Transverse colon (tissue), 4 donors: ENCODE measurements at regions not wholly inside any gene's neighbourhood (a gene's known extent, or its start where the extent isn't known, plus 50 kb on each side); places are given as distances from the start of the nearest gene placed in this dataset.

Experiments used
- DNase-seq: peaks from one replicate; pipeline ENCODE4 v3.0.0-alpha.2; 2019
- H3K27ac ChIP-seq, 4 donors: fragments of 200-600 bp; sonication (generic); 2 replicates each; pipeline ENCODE4 v1.5.1; 2016 to 2018; ENCODE audit warnings: inconsistent platforms in 4 of 4
- H3K27me3 ChIP-seq: fragments of 200-600 bp; sonication (generic); 2 replicates; pipeline ENCODE4 v1.5.1; 2017; ENCODE audit warnings: inconsistent platforms
- H3K36me3 ChIP-seq, 4 donors: fragments of 200-600 bp; sonication (generic); 2 replicates each; pipeline ENCODE4 v1.5.1; 2017 to 2019; ENCODE audit warnings: inconsistent platforms in 4 of 4
- H3K4me1 ChIP-seq, 4 donors: fragments of 200-600 bp; sonication (generic); 2 replicates each; pipeline ENCODE4 v1.5.1; 2017 to 2020; ENCODE audit warnings: inconsistent platforms in 4 of 4
- H3K4me3 ChIP-seq, 4 donors: fragments of 200-600 bp; sonication (generic); 1 replicate in 1 of 4; 2 replicates in 3 of 4; pipeline versions ENCODE4 v1.5.1 to v1.6.1; 2017 to 2019; ENCODE audit warnings: inconsistent platforms in 4 of 4
- H3K9me3 ChIP-seq, 2 donors: fragments of 200-600 bp; sonication (generic); 2 replicates each; pipeline ENCODE4 v1.5.1; 2017 to 2019; ENCODE audit warnings: inconsistent platforms in 2 of 2
- CTCF ChIP-seq, 5 experiments: fragments of 200-600 bp in 3 of 5; fragments of 450-650 bp in 2 of 5; sonication (generic) in 3 of 5; IDR thresholded peaks; 1 replicate in 2 of 5; 2 replicates in 3 of 5; pipeline ENCODE4 v1.5.1; 2016 to 2017; ENCODE audit warnings: antibody characterized with exemption in 5 of 5, inconsistent platforms in 3 of 5, mild to moderate bottlenecking in 2 of 5, moderate library complexity in 1 of 5
- EP300 ChIP-seq: sonication (generic); formaldehyde crosslinking; IDR thresholded peaks from one replicate; pipeline ENCODE4 v1.6.1; 2017; ENCODE audit warnings: antibody characterized with exemption, low read depth
- POLR2A ChIP-seq: fragments of 450-650 bp; IDR thresholded peaks from one replicate; pipeline ENCODE4 v1.6.1; 2016; ENCODE audit warnings: antibody characterized with exemption, mild to moderate bottlenecking, moderate library complexity
- POLR2AphosphoS5 ChIP-seq, 3 donors: sonication (generic); formaldehyde crosslinking; IDR thresholded peaks; one replicate each; pipeline ENCODE4 v1.6.1; 2016; ENCODE audit warnings: antibody characterized with exemption in 3 of 3
- WGBS, 2 donors: methylation state at CpG; one replicate each; pipeline ENCODE4 v1.1.5; 2018; ENCODE audit warnings: low coverage in 1 of 2; 5-methylcytosine and 5-hydroxymethylcytosine counted together
- in situ Hi-C, 4 donors: fragments of 200-750 bp; cut with MboI; loops; one replicate each; pipeline versions ENCODE4 v1.15.0 to v1.15.1; 2017; ENCODE audit warnings: low sequenced_read_pairs in 3 of 4, low pct_ligation_motif_present in 1 of 4, low pct_unique_long_range_greater_than_20kb in 1 of 4
- intact Hi-C: fragments of 100-400 bp; cut with DNase I; formaldehyde crosslinking; loops from one replicate; pipeline ENCODE4 v1.15.1; 2023; ENCODE audit warnings: low total_unique reads

GRCh38 chr1:221118176-221118937 lies 239.1 kb downstream of the HLX start:
- in situ Hi-C loops (no loop called here), intact Hi-C loops (no loop called here)
- WGBS, 2 donors = 37 to 60% methylated on average over 1 to 3 of the region's 3 CpGs
- no peaks in the 10 kb centered on the region for H3K27me3 ChIP-seq
- no peaks in the 10 kb centered on the region for H3K4me1 ChIP-seq
- no peaks in the 10 kb centered on the region for H3K9me3 ChIP-seq
- no peak for TF ChIP-seq EP300
- no peak for TF ChIP-seq POLR2A
- TF ChIP-seq CTCF (IDR thresholded peaks at IDR 0.05) = no peak
- TF ChIP-seq POLR2AphosphoS5 (IDR thresholded peaks at IDR 0.05) = no peak
- no peaks in the 10 kb centered on the region for H3K36me3 ChIP-seq
- no peak overlapping the region for H3K27ac ChIP-seq
- DNase-seq = no peak
- no peak overlapping the region for H3K4me3 ChIP-seq

- no peak for DNase-seq
- Histone ChIP-seq H3K27ac (no peak overlapping the region), H3K36me3 (no peaks in the 10 kb centered on the region), H3K4me3 (no peak overlapping the region), H3K9me3 (no peaks in the 10 kb centered on the region), H3K27me3 (no peaks in the 10 kb centered on the region), H3K4me1 (no peaks in the 10 kb centered on the region)
- no peak for TF ChIP-seq POLR2AphosphoS5 (IDR thresholded peaks at IDR 0.05)
- no peak for TF ChIP-seq POLR2A
- no peak for TF ChIP-seq CTCF (IDR thresholded peaks at IDR 0.05)
- no peak for TF ChIP-seq EP300
- in situ Hi-C loops = no loop called here
- intact Hi-C loops = no loop called here
- WGBS, 2 donors = 80 to 87% methylated on average over 1 of the region's 1 CpG
Observed at GRCh38 chr1:221118938-221119320, 239.7 kb downstream of the HLX start.

GRCh38 chr1:221122501-221122900 lies 243.3 kb downstream of the HLX start:
- Histone ChIP-seq H3K4me3 (no peak overlapping the region), H3K27me3 (no peaks in the 10 kb centered on the region), H3K4me1 (no peaks in the 10 kb centered on the region), H3K9me3 (no peaks in the 10 kb centered on the region), H3K27ac (no peak overlapping the region), H3K36me3 (no peaks in the 10 kb centered on the region)
- no peak for TF ChIP-seq EP300
- no peak for TF ChIP-seq POLR2A
- TF ChIP-seq CTCF (IDR thresholded peaks at IDR 0.05) = no peak
- no peak for TF ChIP-seq POLR2AphosphoS5 (IDR thresholded peaks at IDR 0.05)
- in situ Hi-C loops (no loop called here), intact Hi-C loops (no loop called here)
- 40 to 47% methylated on average over 1 of the region's 1 CpG for WGBS, 2 donors
- DNase-seq = no peak

- Histone ChIP-seq H3K27me3 (no peaks in the 10 kb centered on the region), H3K4me3 (no peak overlapping the region), H3K9me3 (no peaks in the 10 kb centered on the region), H3K36me3 (no peaks in the 10 kb centered on the region), H3K27ac (no peak overlapping the region), H3K4me1 (no peaks in the 10 kb centered on the region)
- intact Hi-C loops = no loop called here
- TF ChIP-seq EP300 = no peak
- whole genome bisulfite sequencing, 2 donors = 73 to 84% methylated on average over 5 of the region's 5 CpGs
- DNase-seq = no peak
- in situ Hi-C loops = no loop called here
Observed at GRCh38 chr1:221125976-221126375, 246.7 kb downstream of the HLX start.

- Histone ChIP-seq H3K9me3 (no peaks in the 10 kb centered on the region), H3K4me1 (no peaks in the 10 kb centered on the region), H3K4me3 (no peak overlapping the region), H3K36me3 (no peaks in the 10 kb centered on the region), H3K27ac (no peak overlapping the region), H3K27me3 (no peaks in the 10 kb centered on the region)
- DNase-seq = no peak
- intact Hi-C loops = no loop called here
- no peak for TF ChIP-seq EP300
- TF ChIP-seq POLR2A = no peak
- TF ChIP-seq CTCF (IDR thresholded peaks at IDR 0.05) = no peak
- TF ChIP-seq POLR2AphosphoS5 (IDR thresholded peaks at IDR 0.05) = no peak
- 54% methylated on average over 2 of the region's 2 CpGs; no CpG with 5 or more reads in 1 of the 2 donors for WGBS, 2 donors
- in situ Hi-C loops = no loop called here
Observed at GRCh38 chr1:221137666-221138065, 258.4 kb downstream of the HLX start.
